Vagina (tissue), 2 donors: ENCODE measurements at regions not wholly inside any gene's neighbourhood (a gene's known extent, or its start where the extent isn't known, plus 50 kb on each side); places are given as distances from the start of the nearest gene placed in this dataset.
"Not testable (repeated sequence)": the region's sequence is repeated elsewhere in the genome, so short reads cannot be mapped to it uniquely, and the experiment has no call there.

Source experiments
- DNase-seq, 2 donors: peaks; one replicate each; pipeline ENCODE4 v3.0.0-alpha.2; 2017; ENCODE audit errors: extremely low spot score in 2 of 2
- H3K27ac ChIP-seq: fragments of 200-600 bp; sonication (generic); one replicate; pipeline ENCODE4 v1.5.1; 2019
- H3K27me3 ChIP-seq: fragments of 200-600 bp; sonication (generic); one replicate; pipeline ENCODE4 v1.5.1; 2019
- H3K36me3 ChIP-seq, 2 donors: fragments of 200-600 bp; sonication (generic); one replicate each; pipeline ENCODE4 v1.5.1; 2017 to 2019
- H3K4me1 ChIP-seq: fragments of 200-600 bp; sonication (generic); one replicate; pipeline ENCODE4 v1.5.1; 2019
- H3K4me3 ChIP-seq, 2 donors: fragments of 200-600 bp; sonication (generic); 1 replicate in 1 of 2; 2 replicates in 1 of 2; pipeline ENCODE4 v1.5.1; 2016 to 2019
- H3K9me3 ChIP-seq: fragments of 200-600 bp; sonication (generic); one replicate; pipeline ENCODE4 v1.5.1; 2019
- CTCF ChIP-seq, 3 experiments: fragments of 450-650 bp in 2 of 3; fragments of 200-600 bp in 1 of 3; sonication (generic) in 1 of 3; IDR thresholded peaks; one replicate each; pipeline ENCODE4 v1.5.1; 2017 to 2019; ENCODE audit warnings: antibody characterized with exemption in 3 of 3, mild to moderate bottlenecking in 2 of 3, moderate library complexity in 2 of 3
- POLR2A ChIP-seq, 2 donors: fragments of 450-650 bp; IDR thresholded peaks; one replicate each; pipeline ENCODE4 v1.6.1; 2017; ENCODE audit warnings: antibody characterized with exemption in 2 of 2, mild to moderate bottlenecking in 2 of 2, moderate library complexity in 2 of 2
- POLR2AphosphoS5 ChIP-seq, 2 donors: sonication (generic); formaldehyde crosslinking; IDR thresholded peaks; one replicate each; pipeline ENCODE4 v1.9.0; 2017; ENCODE audit warnings: antibody characterized with exemption in 2 of 2, mild to moderate bottlenecking in 2 of 2, low read depth in 1 of 2; ENCODE audit not compliant: insufficient read depth in 1 of 2
- intact Hi-C: fragments of 100-400 bp; cut with DNase I; formaldehyde crosslinking; loops from one replicate; pipeline ENCODE4 v1.15.1; 2023

GRCh38 chr22:47862394-47862793, 1099.9 kb downstream of the TBC1D22A start:
- DNase-seq = peak in 1 of 2 donors; percentile 32
- no peaks in the 10 kb centered on the region for H3K4me1 ChIP-seq

DNA sequence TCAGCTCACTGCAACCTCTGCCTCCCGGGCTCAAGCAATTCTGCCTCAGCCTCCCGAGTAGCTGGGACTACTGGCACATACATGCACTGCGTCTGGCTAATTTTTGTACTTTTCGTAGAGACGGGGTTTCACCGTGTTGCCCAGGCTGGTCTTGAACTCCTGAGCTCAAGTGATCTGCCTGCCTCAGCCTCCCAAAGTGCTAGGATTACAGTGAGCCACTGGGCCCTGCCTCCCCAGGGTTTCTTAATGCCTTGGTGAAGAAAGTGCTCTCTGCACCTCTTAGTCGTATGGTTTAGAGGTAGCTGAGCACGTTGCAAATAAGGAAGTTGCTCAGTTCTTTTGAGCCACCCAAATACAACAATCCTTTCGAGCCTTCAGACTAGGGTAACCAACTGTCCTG, 1098.5 kb downstream of the TBC1D22A start:
- H3K27ac ChIP-seq, H3K9me3 ChIP-seq: not testable (repeated sequence)

More at GRCh38 chr22:47862394-47862793, 1099.9 kb downstream of the TBC1D22A start:
- no peaks in the 10 kb centered on the region for H3K9me3 ChIP-seq
- intact Hi-C loops = no loop called here
- TF ChIP-seq CTCF (IDR thresholded peaks at IDR 0.05) (no peak), POLR2AphosphoS5 (IDR thresholded peaks at IDR 0.05; ENCODE audit: insufficient read depth in 1 of 2, low read depth in 1 of 2) (no peak), POLR2A (IDR thresholded peaks at IDR 0.05) (no peak)
- no peak overlapping the region for H3K4me3 ChIP-seq
- no peaks in the 10 kb centered on the region for H3K27me3 ChIP-seq
- H3K27ac ChIP-seq = no peak overlapping the region
- no peaks in the 10 kb centered on the region for H3K36me3 ChIP-seq

DNA sequence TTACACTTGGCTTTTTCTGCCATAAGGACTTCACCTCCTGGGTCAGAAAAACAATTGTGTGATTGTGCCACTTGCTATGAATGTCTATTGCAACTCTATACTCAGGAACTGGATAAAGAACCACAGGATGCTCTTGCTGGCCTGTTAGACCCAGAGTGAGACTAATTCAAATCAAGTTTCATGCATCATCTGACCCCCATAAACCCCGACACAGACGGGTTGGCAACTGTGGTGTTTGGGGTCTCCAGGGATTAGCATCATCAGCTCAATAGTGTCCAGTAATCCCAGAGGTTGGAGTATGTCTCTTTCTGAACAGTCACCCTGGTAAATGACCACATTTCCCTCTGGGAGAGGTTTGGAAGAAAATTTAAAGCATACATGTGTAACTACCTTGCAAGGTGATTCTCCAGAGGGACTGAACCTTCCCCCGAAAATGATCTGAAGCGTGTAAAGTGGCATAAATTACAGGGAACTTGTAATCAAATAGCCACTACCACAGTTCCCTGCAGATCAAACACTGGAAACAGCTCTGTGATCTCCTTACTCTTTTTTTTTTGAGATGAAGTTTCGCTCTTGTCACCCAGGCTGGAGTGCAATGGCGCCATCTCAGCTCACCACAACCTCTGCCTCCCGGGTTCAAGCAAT, 1097.6 kb downstream of the TBC1D22A start:
- TF ChIP-seq POLR2A (IDR thresholded peaks at IDR 0.05) (no peak), CTCF (IDR thresholded peaks at IDR 0.05) (no peak), POLR2AphosphoS5 (IDR thresholded peaks at IDR 0.05; ENCODE audit: insufficient read depth in 1 of 2, low read depth in 1 of 2) (no peak)
- no peaks in the 10 kb centered on the region for H3K4me1 ChIP-seq

More for the DNA sequence above, 1098.5 kb downstream of the TBC1D22A start:
- H3K36me3 ChIP-seq, H3K4me3 ChIP-seq, H3K27me3 ChIP-seq, H3K4me1 ChIP-seq, DNase-seq, intact Hi-C loops: not testable (repeated sequence)

DNA sequence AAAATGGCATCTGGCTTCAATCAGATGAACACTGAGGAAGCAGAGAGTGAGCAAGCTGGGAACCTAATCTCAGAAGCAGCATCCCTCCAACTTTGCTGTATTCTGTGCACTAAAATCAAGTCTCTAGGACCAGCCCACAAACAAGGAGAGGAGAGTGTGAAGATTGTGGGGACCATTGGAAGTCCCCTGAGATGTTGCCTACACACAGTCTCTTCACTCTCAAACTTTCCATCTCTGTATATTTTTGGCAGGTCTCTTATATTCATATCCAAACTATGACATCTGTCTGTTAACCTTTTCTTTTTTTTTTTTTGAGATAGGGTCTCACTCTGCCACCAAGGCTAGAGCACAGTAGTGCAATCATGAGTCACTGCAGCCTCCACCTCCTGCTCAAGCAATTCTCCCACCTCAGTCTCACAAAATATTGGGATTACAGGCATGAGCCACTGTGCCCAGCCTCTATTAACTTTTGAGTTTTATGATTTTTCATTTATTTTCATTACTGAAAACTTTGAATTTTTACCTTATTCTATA, 1096.4 kb downstream of the TBC1D22A start:
- no peaks in the 10 kb centered on the region for H3K4me1 ChIP-seq
- H3K27me3 ChIP-seq = no peaks in the 10 kb centered on the region
- H3K4me3 ChIP-seq = no peak overlapping the region
- H3K9me3 ChIP-seq = no peaks in the 10 kb centered on the region
- no peak for TF ChIP-seq POLR2AphosphoS5 (IDR thresholded peaks at IDR 0.05; ENCODE audit: insufficient read depth in 1 of 2, low read depth in 1 of 2)
- TF ChIP-seq CTCF (IDR thresholded peaks at IDR 0.05) = no peak
- no peak for TF ChIP-seq POLR2A (IDR thresholded peaks at IDR 0.05)
- no peak overlapping the region for H3K27ac ChIP-seq
- DNase-seq = peak in 1 of 2 donors; percentile 6
- no peaks in the 10 kb centered on the region for H3K36me3 ChIP-seq
- intact Hi-C loops = no loop called here

More for the DNA sequence above, 1097.6 kb downstream of the TBC1D22A start:
- peak in 1 of 2 donors; percentile 60 for DNase-seq
- Histone ChIP-seq H3K36me3 (no peaks in the 10 kb centered on the region), H3K27ac (no peak overlapping the region), H3K4me3 (no peak overlapping the region), H3K9me3 (no peaks in the 10 kb centered on the region), H3K27me3 (no peaks in the 10 kb centered on the region)
- intact Hi-C loops = no loop called here

GRCh38 chr22:47854680-47855079, 1092.2 kb downstream of the TBC1D22A start:
- Histone ChIP-seq H3K27ac (no peak overlapping the region), H3K4me3 (no peak overlapping the region), H3K36me3 (no peaks in the 10 kb centered on the region), H3K4me1 (no peaks in the 10 kb centered on the region), H3K9me3 (no peaks in the 10 kb centered on the region), H3K27me3 (no peaks in the 10 kb centered on the region)
- TF ChIP-seq POLR2AphosphoS5 (IDR thresholded peaks at IDR 0.05; ENCODE audit: insufficient read depth in 1 of 2, low read depth in 1 of 2) (no peak), CTCF (IDR thresholded peaks at IDR 0.05) (no peak), POLR2A (IDR thresholded peaks at IDR 0.05) (no peak)
- DNase-seq = peak; percentile 27 to 77
- intact Hi-C loops = no loop called here
